GM23248 (cell line): ENCODE measurements at regions not wholly inside any gene's neighbourhood (a gene's known extent, or its start where the extent isn't known, plus 50 kb on each side); places are given as distances from the start of the nearest gene placed in this dataset.
"Not testable (repeated sequence)": the region's sequence is repeated elsewhere in the genome, so short reads cannot be mapped to it uniquely, and the experiment has no call there.

Source experiments
- DNase-seq: peaks from one replicate; pipeline ENCODE4 v3.0.0-alpha.2; 2015
- H2AFZ ChIP-seq: fragments of 200-600 bp; sonication (generic); 2 replicates; pipeline ENCODE4 v1.6.1; 2016; ENCODE audit warnings: antibody characterized with exemption
- H3F3A ChIP-seq: fragments of 200-600 bp; sonication (generic); 2 replicates; pipeline ENCODE4 v1.6.1; 2016; ENCODE audit warnings: mild to moderate bottlenecking, antibody characterized with exemption, mixed run types; ENCODE audit not compliant: insufficient read depth
- H3K27ac ChIP-seq: fragments of 200-600 bp; sonication (generic); 2 replicates; pipeline ENCODE4 v1.5.1; 2016; ENCODE audit warnings: mild to moderate bottlenecking
- H3K27me3 ChIP-seq: fragments of 200-600 bp; sonication (generic); replicated peaks from 2 replicates; pipeline ENCODE4 v1.6.1; 2016; ENCODE audit warnings: mild to moderate bottlenecking; ENCODE audit not compliant: insufficient read depth
- H3K36me3 ChIP-seq: fragments of 200-600 bp; sonication (generic); 2 replicates; pipeline ENCODE4 v1.6.1; 2016; ENCODE audit warnings: low read depth, mild to moderate bottlenecking
- H3K4me1 ChIP-seq: fragments of 200-600 bp; sonication (generic); 2 replicates; pipeline ENCODE4 v1.6.1; 2016; ENCODE audit warnings: mild to moderate bottlenecking; ENCODE audit not compliant: insufficient read depth
- H3K4me2 ChIP-seq: fragments of 200-600 bp; sonication (generic); one replicate; pipeline ENCODE4 v1.6.1; 2016; ENCODE audit warnings: mild to moderate bottlenecking; ENCODE audit not compliant: unreplicated experiment
- H3K4me3 ChIP-seq: fragments of 200-600 bp; sonication (generic); 2 replicates; pipeline ENCODE4 v1.5.1; 2016; ENCODE audit warnings: mild to moderate bottlenecking
- H3K79me2 ChIP-seq: fragments of 200-600 bp; sonication (generic); 2 replicates; pipeline ENCODE4 v1.6.1; 2016; ENCODE audit warnings: mild to moderate bottlenecking; ENCODE audit not compliant: insufficient read depth
- H3K9ac ChIP-seq: fragments of 200-600 bp; sonication (generic); 2 replicates; pipeline ENCODE4 v1.6.1; 2016; ENCODE audit warnings: mild to moderate bottlenecking
- H3K9me2 ChIP-seq: fragments of 200-600 bp; sonication (generic); 2 replicates; pipeline ENCODE4 v1.6.1; 2016; ENCODE audit warnings: mixed run types, mild to moderate bottlenecking, moderate library complexity; ENCODE audit not compliant: insufficient read depth
- H3K9me3 ChIP-seq: fragments of 200-600 bp; sonication (generic); one replicate; pipeline ENCODE4 v1.6.1; 2017; ENCODE audit warnings: low read depth
- H4K20me1 ChIP-seq: fragments of 200-600 bp; sonication (generic); 2 replicates; pipeline ENCODE4 v1.6.0; 2016; ENCODE audit not compliant: insufficient read depth
- WGBS, 2 experiments: methylation state at CpG; one replicate each; pipeline ENCODE4 v1.1.6; 2015 to 2017; ENCODE audit warnings: low lambda C conversion rate in 2 of 2, low coverage in 1 of 2; ENCODE audit errors: missing lambda C conversion rate in 2 of 2; 5-methylcytosine and 5-hydroxymethylcytosine counted together
- in situ Hi-C: fragments of 300-500 bp; cut with MboI; formaldehyde crosslinking; loops from 2 replicates; pipeline ENCODE4 v1.15.0; 2020

DNA sequence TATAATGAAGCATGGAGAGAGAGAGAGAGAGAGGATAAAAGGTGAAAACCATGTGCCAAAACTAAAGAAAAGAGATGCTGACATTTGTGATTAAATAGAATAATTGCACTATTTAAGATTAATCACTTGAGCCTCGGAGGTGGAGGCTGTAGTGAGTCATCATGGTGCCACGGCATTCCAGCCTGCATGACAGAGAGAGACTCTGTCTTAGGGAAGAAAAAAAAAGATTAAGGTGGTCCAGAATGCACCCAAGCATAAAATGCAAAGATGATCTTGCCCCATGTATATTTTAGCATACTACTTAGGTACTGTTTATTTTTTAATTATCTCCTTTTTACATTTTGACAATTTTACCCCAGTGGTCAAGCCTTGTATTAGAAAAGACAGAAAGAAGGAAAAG, 742.5 kb downstream of the SPATA31A1 start:
- peak; percentile 65 for DNase-seq
- H3K9me3 ChIP-seq, H3K4me1 ChIP-seq, H3K9ac ChIP-seq, H3K36me3 ChIP-seq, H3K27ac ChIP-seq, H3K4me3 ChIP-seq, in situ Hi-C loops, H3K79me2 ChIP-seq, H3F3A ChIP-seq, H3K4me2 ChIP-seq, H3K27me3 ChIP-seq, H2AFZ ChIP-seq, H3K9me2 ChIP-seq, H4K20me1 ChIP-seq: not testable (repeated sequence)
- WGBS, 2 experiments, result 0% methylated on average over 2 of the region's 2 CpGs

DNA sequence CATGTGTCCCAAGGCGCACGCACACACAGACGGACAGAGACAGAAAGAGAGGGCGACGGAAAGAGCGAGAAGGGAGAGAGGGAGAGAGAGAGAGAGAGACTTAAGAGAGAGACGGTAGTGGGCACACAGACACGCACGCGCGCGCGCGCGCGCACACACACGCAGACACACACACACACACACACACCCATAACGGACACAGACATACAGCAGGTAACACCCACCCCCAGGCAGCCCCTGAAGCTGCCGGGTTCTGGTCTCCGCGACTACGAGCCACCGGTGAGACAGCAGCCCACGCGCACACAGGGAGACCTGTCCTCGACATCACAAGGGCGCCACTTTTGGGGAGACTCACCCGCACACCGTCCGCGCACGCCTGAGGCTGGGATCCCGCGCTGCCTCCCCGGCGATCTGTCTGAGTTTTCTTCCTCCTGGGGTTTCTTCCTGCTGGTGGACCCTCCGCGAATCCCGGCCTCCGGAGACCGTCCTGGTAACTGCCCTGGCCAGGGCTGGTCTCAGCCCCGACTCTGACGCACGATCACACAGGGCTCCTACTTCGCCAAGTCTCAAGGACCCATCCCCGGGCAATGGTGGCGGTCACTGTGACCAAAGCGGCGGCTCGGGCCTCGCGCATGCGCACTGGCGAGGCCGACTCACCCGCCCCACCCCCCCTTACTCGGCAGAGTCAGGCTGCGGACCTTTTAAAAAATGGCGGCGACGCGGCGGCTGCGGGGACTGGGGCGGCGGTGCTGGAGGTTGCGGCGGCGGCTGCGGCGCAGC, 750.7 kb downstream of the SPATA31A1 start:
- H3K9ac ChIP-seq, result not testable (repeated sequence)

DNA sequence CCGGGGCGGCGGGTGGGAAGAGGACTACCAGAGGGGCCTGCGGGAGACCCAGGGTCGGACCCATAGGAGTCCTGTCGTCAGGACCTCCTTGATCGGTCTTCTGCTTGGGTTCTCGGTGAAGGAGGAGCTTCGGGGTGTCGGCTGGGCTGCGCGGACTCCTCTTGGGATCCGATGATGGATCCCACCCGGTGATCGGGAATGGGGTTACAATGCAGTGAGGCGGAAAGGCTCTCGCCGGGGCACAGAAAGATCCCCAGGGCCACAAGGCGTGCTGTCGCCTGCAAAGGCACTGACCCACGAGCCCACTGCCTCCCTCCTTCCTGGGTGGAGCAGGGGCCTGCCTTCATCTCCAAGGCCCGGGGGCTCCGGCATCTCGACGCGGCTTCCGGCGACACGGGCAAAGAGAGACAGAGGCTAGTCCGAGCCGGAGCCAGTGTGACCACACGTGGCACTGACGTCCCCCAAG, 751.3 kb downstream of the SPATA31A1 start:
- H4K20me1 ChIP-seq, H3K4me1 ChIP-seq, H3K27me3 ChIP-seq, H3K9me2 ChIP-seq, H3K9me3 ChIP-seq, H3K4me3 ChIP-seq, DNase-seq, H3K27ac ChIP-seq, H3K36me3 ChIP-seq, H3K79me2 ChIP-seq, H2AFZ ChIP-seq, H3F3A ChIP-seq, H3K4me2 ChIP-seq, in situ Hi-C loops, H3K9ac ChIP-seq: not testable (repeated sequence)
- no CpG with 5 or more reads among the region's 33 CpGs for WGBS, 2 experiments

More for the DNA sequence above, 750.7 kb downstream of the SPATA31A1 start:
- no CpG with 5 or more reads among the region's 71 CpGs for WGBS, 2 experiments
- H3K36me3 ChIP-seq, H3K4me2 ChIP-seq, H3K9me2 ChIP-seq, H3K79me2 ChIP-seq, H3K27ac ChIP-seq, H3K4me1 ChIP-seq, in situ Hi-C loops, H4K20me1 ChIP-seq, H2AFZ ChIP-seq, H3K9me3 ChIP-seq, H3F3A ChIP-seq, H3K4me3 ChIP-seq, H3K27me3 ChIP-seq: not testable (repeated sequence)
- DNase-seq, result peak; percentile 1

DNA sequence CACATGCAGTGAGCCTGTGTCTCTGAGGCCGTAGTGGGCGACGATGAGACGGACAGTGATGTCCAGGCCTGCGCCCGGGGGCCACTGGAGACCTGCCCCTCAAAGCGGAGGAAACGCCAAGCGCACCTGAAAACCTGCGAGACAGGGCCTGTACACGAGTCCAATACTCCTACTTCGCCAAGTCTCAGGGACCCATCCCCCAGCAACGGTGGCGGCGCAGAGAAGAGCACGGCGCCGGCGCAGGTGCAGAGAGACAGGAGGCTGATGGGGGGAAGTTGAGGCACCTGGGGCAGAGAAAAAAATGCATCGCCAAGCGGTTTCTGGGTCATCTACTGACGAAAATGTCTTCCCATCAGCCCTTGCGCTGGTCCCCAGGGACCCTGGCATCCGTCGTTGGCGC, 751.8 kb downstream of the SPATA31A1 start:
- H4K20me1 ChIP-seq, H3K4me2 ChIP-seq, H3K4me3 ChIP-seq, H3K27me3 ChIP-seq, DNase-seq, H3K9me2 ChIP-seq, H3K9me3 ChIP-seq, H3K4me1 ChIP-seq, H3K79me2 ChIP-seq, H2AFZ ChIP-seq, H3K36me3 ChIP-seq, H3F3A ChIP-seq, H3K27ac ChIP-seq, in situ Hi-C loops, H3K9ac ChIP-seq: not testable (repeated sequence)
- no CpG with 5 or more reads among the region's 26 CpGs for WGBS, 2 experiments

DNA sequence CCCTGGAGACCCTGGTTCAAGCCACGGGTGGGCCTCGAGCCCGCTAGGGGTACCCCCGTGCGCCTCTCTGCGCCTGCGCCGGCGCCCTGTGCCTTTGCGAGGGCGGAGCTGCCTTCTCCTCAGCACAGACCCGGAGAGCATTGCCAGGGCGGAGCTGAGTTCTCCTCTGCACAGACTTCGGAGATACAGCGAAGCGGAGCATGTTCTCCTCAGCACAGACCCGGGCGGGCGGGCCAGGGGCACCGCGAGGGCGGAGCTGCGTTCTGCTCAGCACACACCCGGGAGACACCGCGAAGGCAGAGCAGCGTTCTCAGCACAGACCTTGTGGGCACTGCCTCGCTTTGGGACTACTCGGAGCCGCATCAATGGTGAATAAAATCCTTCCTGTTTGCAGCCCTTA, 753.0 kb downstream of the SPATA31A1 start:
- H3K9me2 ChIP-seq, in situ Hi-C loops: not testable (repeated sequence)
- no CpG with 5 or more reads among the region's 30 CpGs for WGBS, 2 experiments

DNA sequence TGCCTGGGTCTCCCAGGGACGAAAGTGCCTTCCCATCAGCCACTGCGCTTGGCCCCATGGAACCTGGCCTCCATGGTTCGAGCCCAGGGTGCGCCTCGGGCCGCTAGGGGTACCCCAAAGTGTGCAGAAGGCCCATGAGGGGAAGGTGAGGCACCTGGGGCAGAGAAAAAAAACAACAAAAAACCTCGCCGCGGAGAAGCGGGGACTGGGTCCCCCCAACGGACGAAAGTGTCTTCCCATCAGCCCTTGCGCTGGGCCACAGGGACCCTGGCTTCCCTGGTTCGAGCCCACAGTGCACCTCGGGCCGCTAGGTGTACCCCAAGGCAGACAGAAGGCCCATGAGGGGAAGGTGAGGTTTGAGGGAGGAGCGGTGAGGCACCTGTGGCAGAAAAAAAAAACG, 755.3 kb downstream of the SPATA31A1 start:
- not testable (repeated sequence) for H3K27me3 ChIP-seq, H3K79me2 ChIP-seq

More for the DNA sequence above, 753.0 kb downstream of the SPATA31A1 start:
- not testable (repeated sequence) for H2AFZ ChIP-seq, H3K9ac ChIP-seq, H3K27ac ChIP-seq, H3K4me2 ChIP-seq, H4K20me1 ChIP-seq, H3K9me3 ChIP-seq, H3K27me3 ChIP-seq, H3K4me3 ChIP-seq, H3F3A ChIP-seq, H3K79me2 ChIP-seq, H3K4me1 ChIP-seq, H3K36me3 ChIP-seq, DNase-seq

DNA sequence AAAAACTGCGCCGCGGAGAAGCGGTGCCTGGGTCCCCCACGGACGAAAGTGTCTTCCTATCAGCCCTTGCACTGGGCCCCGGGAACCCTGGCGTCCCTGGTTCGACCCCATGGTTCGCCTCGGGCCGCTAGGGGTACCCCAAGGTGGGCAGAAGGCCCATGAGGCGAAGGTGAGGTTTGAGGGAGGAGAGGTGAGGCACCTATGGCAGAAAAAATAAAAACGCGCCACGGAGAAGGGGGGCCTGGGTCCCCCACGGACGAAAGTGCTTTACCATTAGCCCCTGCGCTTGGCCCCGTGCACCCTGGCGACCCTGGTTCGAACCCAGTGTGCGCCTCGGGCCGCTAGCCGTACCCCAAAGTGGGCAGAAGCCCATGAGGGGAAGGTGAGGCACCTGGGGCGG, 756.1 kb downstream of the SPATA31A1 start:
- not testable (repeated sequence) for H3K27me3 ChIP-seq

More for the DNA sequence above, 755.3 kb downstream of the SPATA31A1 start:
- H3K27ac ChIP-seq, DNase-seq, H2AFZ ChIP-seq, H3K9ac ChIP-seq, H3K36me3 ChIP-seq, H3K9me2 ChIP-seq, H3K4me2 ChIP-seq, H3F3A ChIP-seq, H3K4me3 ChIP-seq, H3K4me1 ChIP-seq, in situ Hi-C loops, H4K20me1 ChIP-seq, H3K9me3 ChIP-seq: not testable (repeated sequence)
- no CpG with 5 or more reads among the region's 18 CpGs for WGBS, 2 experiments

More for the DNA sequence above, 756.1 kb downstream of the SPATA31A1 start:
- in situ Hi-C loops, DNase-seq, H3K79me2 ChIP-seq, H3K4me2 ChIP-seq, H3K9ac ChIP-seq, H3K36me3 ChIP-seq, H3F3A ChIP-seq, H2AFZ ChIP-seq, H4K20me1 ChIP-seq, H3K9me3 ChIP-seq, H3K4me1 ChIP-seq, H3K9me2 ChIP-seq, H3K27ac ChIP-seq, H3K4me3 ChIP-seq: not testable (repeated sequence)
- 87% methylated on average over 12 of the region's 27 CpGs; no CpG with 5 or more reads in 1 of the 2 experiments for WGBS, 2 experiments
